Epithelial cell of proximal tubule (primary cell): ENCODE measurements at regions not wholly inside any gene's neighbourhood (a gene's known extent, or its start where the extent isn't known, plus 50 kb on each side); places are given as distances from the start of the nearest gene placed in this dataset.

Experiments used
- DNase-seq: peaks from one replicate; pipeline ENCODE4 v3.0.0-alpha.2; 2011; ENCODE audit warnings: low read depth
- H3K4me3 ChIP-seq: 2 replicates; pipeline ENCODE4 v1.5.1; 2011; ENCODE audit warnings: low read depth, mild to moderate bottlenecking, low read length
- TF ChIP-seq, protein P1 (sequence below): conservative IDR thresholded peaks from 2 replicates; pipeline ENCODE4 v1.5.1; 2012; ENCODE audit warnings: low read depth, mild to moderate bottlenecking, low read length

- H3K4me3 ChIP-seq = no peak overlapping the region
- TF ChIP-seq, protein P1, sequence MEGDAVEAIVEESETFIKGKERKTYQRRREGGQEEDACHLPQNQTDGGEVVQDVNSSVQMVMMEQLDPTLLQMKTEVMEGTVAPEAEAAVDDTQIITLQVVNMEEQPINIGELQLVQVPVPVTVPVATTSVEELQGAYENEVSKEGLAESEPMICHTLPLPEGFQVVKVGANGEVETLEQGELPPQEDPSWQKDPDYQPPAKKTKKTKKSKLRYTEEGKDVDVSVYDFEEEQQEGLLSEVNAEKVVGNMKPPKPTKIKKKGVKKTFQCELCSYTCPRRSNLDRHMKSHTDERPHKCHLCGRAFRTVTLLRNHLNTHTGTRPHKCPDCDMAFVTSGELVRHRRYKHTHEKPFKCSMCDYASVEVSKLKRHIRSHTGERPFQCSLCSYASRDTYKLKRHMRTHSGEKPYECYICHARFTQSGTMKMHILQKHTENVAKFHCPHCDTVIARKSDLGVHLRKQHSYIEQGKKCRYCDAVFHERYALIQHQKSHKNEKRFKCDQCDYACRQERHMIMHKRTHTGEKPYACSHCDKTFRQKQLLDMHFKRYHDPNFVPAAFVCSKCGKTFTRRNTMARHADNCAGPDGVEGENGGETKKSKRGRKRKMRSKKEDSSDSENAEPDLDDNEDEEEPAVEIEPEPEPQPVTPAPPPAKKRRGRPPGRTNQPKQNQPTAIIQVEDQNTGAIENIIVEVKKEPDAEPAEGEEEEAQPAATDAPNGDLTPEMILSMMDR = no peak
- no peak for DNase-seq
Observed at GRCh38 chr5:12022444-12022843, 118.2 kb upstream of the CTNND2 start.

GRCh38 chr5:12019306-12019705 is 115.1 kb upstream of the CTNND2 start:
- no peak overlapping the region for H3K4me3 ChIP-seq
- TF ChIP-seq, protein P1 = no peak
- DNase-seq = no peak

DNA sequence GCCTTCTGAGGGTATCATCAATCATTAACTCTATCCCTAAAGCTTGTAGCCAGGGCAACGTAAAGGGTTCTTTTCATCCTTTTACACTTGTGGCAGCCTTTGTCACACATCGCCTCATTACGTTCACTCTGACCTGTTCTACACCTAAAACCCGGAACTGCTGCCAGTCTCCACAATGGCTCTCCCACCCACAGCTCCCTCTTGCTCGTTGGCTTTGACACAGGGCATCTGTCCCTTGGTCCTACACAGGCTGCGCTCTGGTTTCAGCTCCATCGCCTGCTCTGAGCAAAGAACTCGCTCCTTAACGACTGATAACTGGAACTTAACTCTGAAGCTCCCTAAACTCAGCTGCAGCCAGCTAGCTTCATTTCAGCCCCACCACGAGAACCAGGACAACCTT is 112.8 kb upstream of the CTNND2 start:
- no peak for DNase-seq
- TF ChIP-seq, protein P1 = no peak
- H3K4me3 ChIP-seq = no peak overlapping the region

- no peak overlapping the region for H3K4me3 ChIP-seq
- TF ChIP-seq, protein P1 = no peak
- DNase-seq = no peak
Observed at GRCh38 chr5:12016159-12016746, 112.0 kb upstream of the CTNND2 start.

- no peak overlapping the region for H3K4me3 ChIP-seq
- TF ChIP-seq, protein P1 = no peak
- no peak for DNase-seq
Observed at GRCh38 chr5:12013351-12013750, 109.1 kb upstream of the CTNND2 start.

DNA sequence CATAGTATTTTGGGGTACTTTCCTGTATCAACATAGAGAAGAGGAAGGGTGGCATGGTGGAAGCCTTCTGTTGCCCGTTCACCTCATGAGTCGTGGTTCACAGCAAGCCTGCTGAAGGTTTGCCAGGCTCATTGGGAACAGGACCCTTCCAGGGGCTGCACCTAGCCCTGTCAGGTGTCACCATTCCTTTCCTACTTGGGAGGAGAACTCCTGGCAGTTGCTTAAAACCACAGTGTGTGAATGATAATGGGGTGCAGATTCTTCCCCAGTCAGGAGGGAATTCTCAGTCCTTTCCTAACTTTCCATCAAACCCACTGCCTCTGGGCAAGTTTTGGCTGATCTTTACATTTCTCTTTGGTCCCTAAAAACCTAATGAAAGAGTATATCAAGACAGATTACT is 99.4 kb upstream of the CTNND2 start:
- no peak overlapping the region for H3K4me3 ChIP-seq
- no peak for DNase-seq
- TF ChIP-seq, protein P1 = no peak

DNA sequence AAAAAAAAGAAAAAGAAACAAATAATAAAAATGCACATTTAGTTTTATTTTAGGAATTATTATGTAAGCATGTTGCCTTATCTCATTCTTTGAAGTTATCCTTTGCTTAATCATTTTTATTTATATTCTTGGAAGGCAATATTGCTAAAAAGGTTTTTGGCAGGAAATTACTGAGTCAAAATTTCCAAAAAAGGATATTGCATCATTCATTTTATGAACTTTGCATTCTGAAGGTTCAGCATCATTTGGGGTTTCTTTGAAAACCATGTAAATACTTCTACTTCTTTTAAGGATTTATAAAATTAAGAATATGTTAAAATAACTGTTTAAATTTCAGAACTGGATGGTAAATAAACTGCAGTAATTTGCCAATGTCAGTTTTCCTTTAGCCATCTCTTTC is 94.2 kb upstream of the CTNND2 start:
- H3K4me3 ChIP-seq = no peak overlapping the region
- TF ChIP-seq, protein P1 = no peak
- DNase-seq = no peak
